Vagina (tissue), 2 donors: ENCODE measurements at regions not wholly inside any gene's neighbourhood (a gene's known extent, or its start where the extent isn't known, plus 50 kb on each side); places are given as distances from the start of the nearest gene placed in this dataset.

Experiments used
- DNase-seq, 2 donors: peaks; one replicate each; pipeline ENCODE4 v3.0.0-alpha.2; 2017; ENCODE audit errors: extremely low spot score in 2 of 2
- H3K27ac ChIP-seq: fragments of 200-600 bp; sonication (generic); one replicate; pipeline ENCODE4 v1.5.1; 2019
- H3K27me3 ChIP-seq: fragments of 200-600 bp; sonication (generic); one replicate; pipeline ENCODE4 v1.5.1; 2019
- H3K36me3 ChIP-seq, 2 donors: fragments of 200-600 bp; sonication (generic); one replicate each; pipeline ENCODE4 v1.5.1; 2017 to 2019
- H3K4me1 ChIP-seq: fragments of 200-600 bp; sonication (generic); one replicate; pipeline ENCODE4 v1.5.1; 2019
- H3K4me3 ChIP-seq, 2 donors: fragments of 200-600 bp; sonication (generic); 1 replicate in 1 of 2; 2 replicates in 1 of 2; pipeline ENCODE4 v1.5.1; 2016 to 2019
- H3K9me3 ChIP-seq: fragments of 200-600 bp; sonication (generic); one replicate; pipeline ENCODE4 v1.5.1; 2019
- POLR2A ChIP-seq, 2 donors: fragments of 450-650 bp; IDR thresholded peaks; one replicate each; pipeline ENCODE4 v1.6.1; 2017; ENCODE audit warnings: antibody characterized with exemption in 2 of 2, mild to moderate bottlenecking in 2 of 2, moderate library complexity in 2 of 2
- POLR2AphosphoS5 ChIP-seq, 2 donors: sonication (generic); formaldehyde crosslinking; IDR thresholded peaks; one replicate each; pipeline ENCODE4 v1.9.0; 2017; ENCODE audit warnings: antibody characterized with exemption in 2 of 2, mild to moderate bottlenecking in 2 of 2, low read depth in 1 of 2; ENCODE audit not compliant: insufficient read depth in 1 of 2
- intact Hi-C: fragments of 100-400 bp; cut with DNase I; formaldehyde crosslinking; loops from one replicate; pipeline ENCODE4 v1.15.1; 2023
- TF ChIP-seq, protein P1 (sequence below), 3 experiments: fragments of 450-650 bp in 2 of 3; fragments of 200-600 bp in 1 of 3; sonication (generic) in 1 of 3; IDR thresholded peaks; one replicate each; pipeline ENCODE4 v1.5.1; 2017 to 2019; ENCODE audit warnings: antibody characterized with exemption in 3 of 3, mild to moderate bottlenecking in 2 of 3, moderate library complexity in 2 of 3

DNA sequence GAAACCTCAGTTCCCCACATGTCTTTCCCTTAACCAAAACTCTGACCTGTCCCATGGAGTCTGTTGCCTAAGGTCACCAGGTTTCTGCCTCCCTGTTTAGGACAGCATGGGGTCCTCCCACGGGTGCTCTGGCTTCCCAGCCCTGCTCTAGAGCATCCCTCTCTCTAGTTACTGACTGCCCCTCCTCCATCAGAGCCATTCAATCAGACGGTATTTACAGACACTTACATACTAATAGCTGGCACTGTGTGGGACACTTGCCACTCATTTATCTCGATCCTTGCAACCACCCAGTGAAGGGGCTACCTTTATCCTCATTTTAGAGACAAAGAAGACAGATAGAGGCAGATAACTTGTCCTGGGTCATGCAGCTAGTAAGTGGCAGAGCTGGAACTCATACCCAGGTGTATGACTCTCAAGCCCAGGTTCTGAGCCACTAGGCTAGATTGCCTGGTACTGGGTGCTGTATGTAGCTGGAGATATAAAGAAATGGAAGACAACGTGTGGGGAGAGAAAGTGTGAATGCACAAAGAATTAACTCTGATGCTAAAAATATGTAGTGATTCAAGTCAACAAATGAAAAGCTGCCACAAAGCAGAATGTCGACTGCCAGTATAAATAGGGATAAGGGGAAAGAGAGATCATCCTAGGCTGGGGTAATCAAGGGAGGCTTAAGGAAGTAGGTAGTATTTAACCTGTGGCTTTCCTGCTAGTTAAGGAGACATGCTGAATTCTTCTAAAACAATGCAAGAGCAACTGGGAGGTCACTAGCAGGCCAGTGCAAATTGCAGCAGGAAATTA lies 52.5 kb upstream of the PDE8B start:
- Histone ChIP-seq H3K36me3 (no peaks in the 10 kb centered on the region), H3K27ac (no peak overlapping the region), H3K27me3 (no peaks in the 10 kb centered on the region), H3K4me1 (no peaks in the 10 kb centered on the region), H3K9me3 (no peaks in the 10 kb centered on the region), H3K4me3 (no peak overlapping the region)
- no peak for DNase-seq
- TF ChIP-seq POLR2A (IDR thresholded peaks at IDR 0.05) (no peak), POLR2AphosphoS5 (IDR thresholded peaks at IDR 0.05; ENCODE audit: insufficient read depth in 1 of 2, low read depth in 1 of 2) (no peak)
- TF ChIP-seq, protein P1, sequence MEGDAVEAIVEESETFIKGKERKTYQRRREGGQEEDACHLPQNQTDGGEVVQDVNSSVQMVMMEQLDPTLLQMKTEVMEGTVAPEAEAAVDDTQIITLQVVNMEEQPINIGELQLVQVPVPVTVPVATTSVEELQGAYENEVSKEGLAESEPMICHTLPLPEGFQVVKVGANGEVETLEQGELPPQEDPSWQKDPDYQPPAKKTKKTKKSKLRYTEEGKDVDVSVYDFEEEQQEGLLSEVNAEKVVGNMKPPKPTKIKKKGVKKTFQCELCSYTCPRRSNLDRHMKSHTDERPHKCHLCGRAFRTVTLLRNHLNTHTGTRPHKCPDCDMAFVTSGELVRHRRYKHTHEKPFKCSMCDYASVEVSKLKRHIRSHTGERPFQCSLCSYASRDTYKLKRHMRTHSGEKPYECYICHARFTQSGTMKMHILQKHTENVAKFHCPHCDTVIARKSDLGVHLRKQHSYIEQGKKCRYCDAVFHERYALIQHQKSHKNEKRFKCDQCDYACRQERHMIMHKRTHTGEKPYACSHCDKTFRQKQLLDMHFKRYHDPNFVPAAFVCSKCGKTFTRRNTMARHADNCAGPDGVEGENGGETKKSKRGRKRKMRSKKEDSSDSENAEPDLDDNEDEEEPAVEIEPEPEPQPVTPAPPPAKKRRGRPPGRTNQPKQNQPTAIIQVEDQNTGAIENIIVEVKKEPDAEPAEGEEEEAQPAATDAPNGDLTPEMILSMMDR (IDR thresholded peaks at IDR 0.05) = no peak
- intact Hi-C loops = no loop called here

DNA sequence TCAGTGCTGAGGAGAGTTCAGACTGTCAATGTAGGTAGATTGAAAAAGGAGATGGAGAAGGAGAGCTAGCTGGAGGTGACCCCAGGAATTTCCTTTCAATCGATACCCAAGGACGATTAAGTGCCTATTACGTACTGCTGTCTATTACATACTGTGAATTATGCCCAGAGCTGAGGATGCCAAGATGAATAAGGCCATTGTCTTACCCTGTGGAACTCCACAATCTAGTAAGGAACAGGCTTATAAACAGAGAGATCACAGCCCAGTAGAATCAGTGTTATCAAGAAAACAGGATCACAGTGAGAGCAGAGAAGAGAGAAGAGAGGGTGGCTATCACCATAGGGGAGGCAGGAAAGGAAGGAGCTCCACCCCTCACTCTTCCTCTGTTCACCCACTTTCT lies 54.1 kb upstream of the PDE8B start:
- intact Hi-C loops = no loop called here
- no peak for DNase-seq
- H3K4me1 ChIP-seq = no peaks in the 10 kb centered on the region
- no peak for TF ChIP-seq POLR2AphosphoS5 (IDR thresholded peaks at IDR 0.05; ENCODE audit: insufficient read depth in 1 of 2, low read depth in 1 of 2)
- H3K4me3 ChIP-seq = no peak overlapping the region
- H3K9me3 ChIP-seq = no peaks in the 10 kb centered on the region
- H3K27ac ChIP-seq = no peak overlapping the region
- H3K36me3 ChIP-seq = no peaks in the 10 kb centered on the region
- H3K27me3 ChIP-seq = no peaks in the 10 kb centered on the region

DNA sequence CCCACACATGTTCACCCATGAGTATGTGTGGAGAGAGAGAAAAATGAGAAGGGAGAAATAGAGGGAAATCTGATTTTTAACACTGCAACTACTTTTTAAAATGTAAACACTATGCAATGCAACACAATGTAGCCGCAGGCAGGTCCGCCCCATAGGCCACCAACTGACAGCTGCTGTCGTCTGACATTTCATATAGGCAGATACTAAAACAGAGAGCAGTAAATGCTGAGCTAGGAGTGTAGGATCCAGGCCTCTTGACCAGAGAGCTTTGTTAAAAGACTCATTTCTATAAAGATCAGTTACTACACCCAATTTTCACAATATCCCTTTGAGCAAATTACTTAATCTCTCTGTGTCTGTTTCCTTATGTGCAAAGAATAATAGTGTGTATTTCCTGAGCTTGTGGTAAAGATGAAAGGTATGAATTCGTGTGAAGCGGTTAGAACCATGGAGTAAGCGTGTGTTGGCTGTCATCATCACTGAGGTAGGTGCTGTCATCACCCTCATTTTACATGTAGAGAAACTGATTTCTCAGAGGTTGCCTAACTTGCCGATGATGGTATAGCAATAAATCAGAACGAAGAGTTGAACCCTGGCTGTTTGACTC lies 55.2 kb upstream of the PDE8B start:
- no peak for TF ChIP-seq POLR2AphosphoS5 (IDR thresholded peaks at IDR 0.05; ENCODE audit: insufficient read depth in 1 of 2, low read depth in 1 of 2)
- TF ChIP-seq POLR2A (IDR thresholded peaks at IDR 0.05) = no peak
- TF ChIP-seq, protein P1 (IDR thresholded peaks at IDR 0.05) = no peak
- Histone ChIP-seq H3K27me3 (no peaks in the 10 kb centered on the region), H3K9me3 (no peaks in the 10 kb centered on the region), H3K36me3 (no peaks in the 10 kb centered on the region), H3K4me3 (no peak overlapping the region), H3K4me1 (no peaks in the 10 kb centered on the region), H3K27ac (no peak overlapping the region)
- intact Hi-C loops = no loop called here
- DNase-seq = no peak

DNA sequence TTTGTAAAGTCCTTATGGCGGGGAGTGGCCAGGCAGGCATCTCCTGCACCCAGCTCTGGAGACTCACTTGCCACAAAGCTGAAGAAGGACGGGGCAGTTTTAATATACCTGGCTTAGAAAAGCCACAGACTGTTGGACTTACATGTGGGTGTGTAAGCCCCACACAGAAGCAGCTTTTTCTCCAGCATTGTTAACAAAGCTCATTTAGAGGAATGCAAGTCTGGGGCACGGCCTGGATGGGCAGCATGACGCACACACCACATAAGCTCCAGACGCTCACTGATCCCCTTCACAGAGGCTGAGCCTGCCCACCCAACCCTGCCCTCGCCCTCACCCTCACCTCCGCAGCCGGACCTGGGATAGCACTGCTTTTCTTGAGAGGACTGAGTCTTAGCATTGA lies 58.0 kb upstream of the PDE8B start:
- Histone ChIP-seq H3K4me3 (no peak overlapping the region), H3K4me1 (no peaks in the 10 kb centered on the region), H3K9me3 (no peaks in the 10 kb centered on the region), H3K27ac (no peak overlapping the region), H3K27me3 (no peaks in the 10 kb centered on the region), H3K36me3 (no peaks in the 10 kb centered on the region)
- no peak for TF ChIP-seq POLR2A (IDR thresholded peaks at IDR 0.05)
- TF ChIP-seq, protein P1 (IDR thresholded peaks at IDR 0.05) = no peak
- no peak for TF ChIP-seq POLR2AphosphoS5 (IDR thresholded peaks at IDR 0.05; ENCODE audit: insufficient read depth in 1 of 2, low read depth in 1 of 2)
- no peak for DNase-seq
- intact Hi-C loops = no loop called here

DNA sequence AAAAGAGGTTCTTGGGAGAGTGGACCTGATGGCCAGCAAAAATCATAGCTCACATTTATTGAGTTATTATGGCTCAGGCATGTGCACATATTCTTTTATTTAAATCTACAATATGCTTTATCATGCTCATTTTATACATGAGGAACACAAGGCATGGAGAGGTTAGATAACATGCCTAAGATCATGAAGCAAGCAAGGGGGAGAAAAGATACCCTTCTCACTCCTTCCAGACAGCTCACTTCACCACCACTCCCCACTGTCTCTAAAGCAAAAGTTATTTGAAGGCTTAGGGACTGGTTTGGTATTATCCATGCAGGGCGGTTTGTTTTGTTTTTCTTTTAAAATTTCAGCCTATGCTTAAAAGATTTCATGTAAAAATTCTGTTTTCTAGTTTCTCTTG lies 59.0 kb upstream of the PDE8B start:
- intact Hi-C loops = no loop called here
- no peak overlapping the region for H3K4me3 ChIP-seq
- no peaks in the 10 kb centered on the region for H3K4me1 ChIP-seq
- DNase-seq = no peak
- no peaks in the 10 kb centered on the region for H3K9me3 ChIP-seq
- TF ChIP-seq, protein P1 (IDR thresholded peaks at IDR 0.05) = no peak
- TF ChIP-seq POLR2AphosphoS5 (IDR thresholded peaks at IDR 0.05; ENCODE audit: insufficient read depth in 1 of 2, low read depth in 1 of 2) (no peak), POLR2A (IDR thresholded peaks at IDR 0.05) (no peak)
- H3K27me3 ChIP-seq = no peaks in the 10 kb centered on the region
- H3K36me3 ChIP-seq = no peaks in the 10 kb centered on the region
- no peak overlapping the region for H3K27ac ChIP-seq
